ENCODE measurements at regions not wholly inside any gene's neighbourhood (a gene's known extent, or its start where the extent isn't known, plus 50 kb on each side); places are given as distances from the start of the nearest gene placed in this dataset.

DNA sequence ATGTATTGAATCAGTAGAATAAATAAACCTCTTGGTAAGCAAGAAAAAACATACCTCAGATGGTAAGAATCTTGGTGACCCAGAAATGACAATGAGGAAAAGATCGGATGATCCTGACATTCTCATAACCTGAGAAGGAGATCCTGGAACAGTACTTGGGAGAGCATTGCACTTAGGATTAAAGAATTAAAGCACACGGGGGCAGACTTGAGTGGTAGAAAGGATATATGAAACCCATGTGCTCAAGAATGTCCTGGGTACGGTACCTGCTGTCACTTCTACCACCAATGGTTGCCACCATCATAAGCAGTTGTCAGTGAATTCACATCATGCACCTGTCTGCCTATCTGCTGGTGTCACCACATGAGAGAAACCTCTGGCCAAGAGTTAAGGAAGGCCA lies 108.9 kb upstream of the GJB5 start:
- Histone ChIP-seq H3K4me1 (ENCODE audit: control insufficient read depth in 4 of 4, insufficient read depth in 4 of 4, low read length in 3 of 4) (no peaks in the 10 kb centered on the region), H3K27me3 (ENCODE audit: control insufficient read depth in 4 of 4, insufficient read depth in 4 of 4, low read length in 3 of 4) (peaks cover 0 to 5% (median 0%) of the 10 kb centered on the region in 4 donors), H3K4me3 (ENCODE audit: low read depth in 1 of 3, low read length in 3 of 3) (no peak overlapping the region), H3K9ac (ENCODE audit: low read depth in 1 of 2, low read length in 2 of 2) (no peak overlapping the region), H3K9me3 (ENCODE audit: control insufficient read depth in 4 of 4, low read length in 3 of 4) (no peaks in the 10 kb centered on the region), H3K27ac (ENCODE audit: low read depth in 1 of 2, low read length in 2 of 2) (no peak overlapping the region), H3K36me3 (ENCODE audit: control insufficient read depth in 4 of 4, insufficient read depth in 3 of 4, low read depth in 1 of 4, low read length in 3 of 4) (no peaks in the 10 kb centered on the region)
- TF ChIP-seq NR2F2 (IDR thresholded peaks at IDR 0.05) (no peak), YY1 (IDR thresholded peaks at IDR 0.05) (no peak), FOXA2 (IDR thresholded peaks at IDR 0.05) (no peak)
- 53% methylated on average over 3 of the region's 3 CpGs for WGBS
- DNase-seq (ENCODE audit: low spot score) = no peak

DNA sequence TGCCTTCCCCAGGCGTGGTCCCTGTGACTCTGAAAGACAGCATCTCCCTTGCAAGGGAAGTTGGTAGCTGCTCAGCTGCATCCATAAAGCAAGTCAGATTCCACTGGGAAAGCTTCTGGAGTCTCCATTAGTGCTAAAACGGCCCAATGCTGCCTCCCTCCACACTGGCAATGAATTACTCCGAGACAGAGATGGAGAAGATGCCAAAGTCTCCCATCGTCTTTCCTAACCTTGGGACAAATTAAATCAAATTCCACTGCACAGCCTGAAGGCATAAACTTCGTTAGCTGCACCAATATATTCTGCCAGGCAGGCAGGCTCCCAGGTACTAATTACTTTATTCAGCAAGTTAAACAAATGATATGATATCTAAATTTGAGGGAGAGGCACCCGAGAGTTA lies 106.3 kb upstream of the GJB5 start:
- WGBS = 52% methylated on average over 6 of the region's 6 CpGs
- H3K36me3 ChIP-seq (ENCODE audit: control insufficient read depth in 4 of 4, insufficient read depth in 3 of 4, low read depth in 1 of 4, low read length in 3 of 4) = no peaks in the 10 kb centered on the region
- H3K4me1 ChIP-seq (ENCODE audit: control insufficient read depth in 4 of 4, insufficient read depth in 4 of 4, low read length in 3 of 4) = no peaks in the 10 kb centered on the region
- H3K9me3 ChIP-seq (ENCODE audit: control insufficient read depth in 4 of 4, low read length in 3 of 4) = no peaks in the 10 kb centered on the region
- H3K9ac ChIP-seq (ENCODE audit: low read depth in 1 of 2, low read length in 2 of 2) = no peak overlapping the region
- H3K27me3 ChIP-seq (ENCODE audit: control insufficient read depth in 4 of 4, insufficient read depth in 4 of 4, low read length in 3 of 4) = peaks cover 0 to 9% (median 0%) of the 10 kb centered on the region in 4 donors
- DNase-seq (ENCODE audit: low spot score) = no peak
- H3K4me3 ChIP-seq (ENCODE audit: low read depth in 1 of 3, low read length in 3 of 3) = no peak overlapping the region
- TF ChIP-seq SP1 (IDR thresholded peaks at IDR 0.05) = no peak
- TF ChIP-seq FOXA2 (IDR thresholded peaks at IDR 0.05) = no peak
- TF ChIP-seq HNF4A (conservative IDR thresholded peaks at IDR 0.05) = no peak
- TF ChIP-seq, protein P1, sequence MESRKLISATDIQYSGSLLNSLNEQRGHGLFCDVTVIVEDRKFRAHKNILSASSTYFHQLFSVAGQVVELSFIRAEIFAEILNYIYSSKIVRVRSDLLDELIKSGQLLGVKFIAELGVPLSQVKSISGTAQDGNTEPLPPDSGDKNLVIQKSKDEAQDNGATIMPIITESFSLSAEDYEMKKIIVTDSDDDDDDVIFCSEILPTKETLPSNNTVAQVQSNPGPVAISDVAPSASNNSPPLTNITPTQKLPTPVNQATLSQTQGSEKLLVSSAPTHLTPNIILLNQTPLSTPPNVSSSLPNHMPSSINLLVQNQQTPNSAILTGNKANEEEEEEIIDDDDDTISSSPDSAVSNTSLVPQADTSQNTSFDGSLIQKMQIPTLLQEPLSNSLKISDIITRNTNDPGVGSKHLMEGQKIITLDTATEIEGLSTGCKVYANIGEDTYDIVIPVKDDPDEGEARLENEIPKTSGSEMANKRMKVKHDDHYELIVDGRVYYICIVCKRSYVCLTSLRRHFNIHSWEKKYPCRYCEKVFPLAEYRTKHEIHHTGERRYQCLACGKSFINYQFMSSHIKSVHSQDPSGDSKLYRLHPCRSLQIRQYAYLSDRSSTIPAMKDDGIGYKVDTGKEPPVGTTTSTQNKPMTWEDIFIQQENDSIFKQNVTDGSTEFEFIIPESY (IDR thresholded peaks at IDR 0.05) = no peak
- TF ChIP-seq ATF3 (IDR thresholded peaks at IDR 0.05) = no peak
- TF ChIP-seq EGR1 (IDR thresholded peaks at IDR 0.05; ENCODE audit: low read depth in 2 of 2) = no peak
- no peak for TF ChIP-seq NR2F2 (IDR thresholded peaks at IDR 0.05)
- TF ChIP-seq RXRA (IDR thresholded peaks at IDR 0.05) = no peak
- TF ChIP-seq, protein P2, sequence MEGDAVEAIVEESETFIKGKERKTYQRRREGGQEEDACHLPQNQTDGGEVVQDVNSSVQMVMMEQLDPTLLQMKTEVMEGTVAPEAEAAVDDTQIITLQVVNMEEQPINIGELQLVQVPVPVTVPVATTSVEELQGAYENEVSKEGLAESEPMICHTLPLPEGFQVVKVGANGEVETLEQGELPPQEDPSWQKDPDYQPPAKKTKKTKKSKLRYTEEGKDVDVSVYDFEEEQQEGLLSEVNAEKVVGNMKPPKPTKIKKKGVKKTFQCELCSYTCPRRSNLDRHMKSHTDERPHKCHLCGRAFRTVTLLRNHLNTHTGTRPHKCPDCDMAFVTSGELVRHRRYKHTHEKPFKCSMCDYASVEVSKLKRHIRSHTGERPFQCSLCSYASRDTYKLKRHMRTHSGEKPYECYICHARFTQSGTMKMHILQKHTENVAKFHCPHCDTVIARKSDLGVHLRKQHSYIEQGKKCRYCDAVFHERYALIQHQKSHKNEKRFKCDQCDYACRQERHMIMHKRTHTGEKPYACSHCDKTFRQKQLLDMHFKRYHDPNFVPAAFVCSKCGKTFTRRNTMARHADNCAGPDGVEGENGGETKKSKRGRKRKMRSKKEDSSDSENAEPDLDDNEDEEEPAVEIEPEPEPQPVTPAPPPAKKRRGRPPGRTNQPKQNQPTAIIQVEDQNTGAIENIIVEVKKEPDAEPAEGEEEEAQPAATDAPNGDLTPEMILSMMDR (IDR thresholded peaks at IDR 0.05; ENCODE audit: low read depth, low read length, missing input control) = no peak
- no peak for TF ChIP-seq HNF4G (IDR thresholded peaks at IDR 0.05)
- no peak for TF ChIP-seq REST (IDR thresholded peaks at IDR 0.05)
- no peak for TF ChIP-seq MAX (IDR thresholded peaks at IDR 0.05)
- TF ChIP-seq YY1 (IDR thresholded peaks at IDR 0.05) = no peak
- H3K27ac ChIP-seq (ENCODE audit: low read depth in 1 of 2, low read length in 2 of 2) = no peak overlapping the region

Measured in liver (tissue), 8 donors.